ENCODE measurements at regions not wholly inside any gene's neighbourhood (a gene's known extent, or its start where the extent isn't known, plus 50 kb on each side); places are given as distances from the start of the nearest gene placed in this dataset.

GRCh38 chr18:34959211-34959829 is 81.9 kb upstream of the MAPRE2 start:
- TF ChIP-seq, protein P1, sequence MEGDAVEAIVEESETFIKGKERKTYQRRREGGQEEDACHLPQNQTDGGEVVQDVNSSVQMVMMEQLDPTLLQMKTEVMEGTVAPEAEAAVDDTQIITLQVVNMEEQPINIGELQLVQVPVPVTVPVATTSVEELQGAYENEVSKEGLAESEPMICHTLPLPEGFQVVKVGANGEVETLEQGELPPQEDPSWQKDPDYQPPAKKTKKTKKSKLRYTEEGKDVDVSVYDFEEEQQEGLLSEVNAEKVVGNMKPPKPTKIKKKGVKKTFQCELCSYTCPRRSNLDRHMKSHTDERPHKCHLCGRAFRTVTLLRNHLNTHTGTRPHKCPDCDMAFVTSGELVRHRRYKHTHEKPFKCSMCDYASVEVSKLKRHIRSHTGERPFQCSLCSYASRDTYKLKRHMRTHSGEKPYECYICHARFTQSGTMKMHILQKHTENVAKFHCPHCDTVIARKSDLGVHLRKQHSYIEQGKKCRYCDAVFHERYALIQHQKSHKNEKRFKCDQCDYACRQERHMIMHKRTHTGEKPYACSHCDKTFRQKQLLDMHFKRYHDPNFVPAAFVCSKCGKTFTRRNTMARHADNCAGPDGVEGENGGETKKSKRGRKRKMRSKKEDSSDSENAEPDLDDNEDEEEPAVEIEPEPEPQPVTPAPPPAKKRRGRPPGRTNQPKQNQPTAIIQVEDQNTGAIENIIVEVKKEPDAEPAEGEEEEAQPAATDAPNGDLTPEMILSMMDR (IDR thresholded peaks at IDR 0.05): no peak
- Mint-ChIP-seq H3K4me1 (ENCODE audit: unreplicated experiment) (peaks cover 17% of the 10 kb centered on the region), H3K9me3 (ENCODE audit: unreplicated experiment) (no peaks in the 10 kb centered on the region), H3K36me3 (ENCODE audit: unreplicated experiment) (no peaks in the 10 kb centered on the region), H3K27ac (ENCODE audit: unreplicated experiment) (no peak overlapping the region), H3K27me3 (ENCODE audit: unreplicated experiment) (no peaks in the 10 kb centered on the region), H3K4me3 (ENCODE audit: unreplicated experiment) (no peak overlapping the region)
- DNase-seq (ENCODE audit: extremely low spot score, unreplicated experiment): no peak

GRCh38 chr18:34959989-34960388 is 81.2 kb upstream of the MAPRE2 start:
- TF ChIP-seq, protein P1 (IDR thresholded peaks at IDR 0.05): no peak
- no peak overlapping the region for H3K4me3 Mint-ChIP-seq (ENCODE audit: unreplicated experiment)
- no peaks in the 10 kb centered on the region for H3K36me3 Mint-ChIP-seq (ENCODE audit: unreplicated experiment)
- peaks cover 17% of the 10 kb centered on the region for H3K4me1 Mint-ChIP-seq (ENCODE audit: unreplicated experiment)
- DNase-seq (ENCODE audit: extremely low spot score, unreplicated experiment): no peak
- no peaks in the 10 kb centered on the region for H3K9me3 Mint-ChIP-seq (ENCODE audit: unreplicated experiment)
- no peaks in the 10 kb centered on the region for H3K27me3 Mint-ChIP-seq (ENCODE audit: unreplicated experiment)
- H3K27ac Mint-ChIP-seq (ENCODE audit: unreplicated experiment): no peak overlapping the region

- no peak overlapping the region for H3K4me3 Mint-ChIP-seq (ENCODE audit: unreplicated experiment)
- no peaks in the 10 kb centered on the region for H3K36me3 Mint-ChIP-seq (ENCODE audit: unreplicated experiment)
- TF ChIP-seq, protein P1 (IDR thresholded peaks at IDR 0.05): no peak
- no peak for DNase-seq (ENCODE audit: extremely low spot score, unreplicated experiment)
- no peak overlapping the region for H3K27ac Mint-ChIP-seq (ENCODE audit: unreplicated experiment)
- H3K4me1 Mint-ChIP-seq (ENCODE audit: unreplicated experiment): peaks cover 3% of the 10 kb centered on the region
- no peaks in the 10 kb centered on the region for H3K9me3 Mint-ChIP-seq (ENCODE audit: unreplicated experiment)
- H3K27me3 Mint-ChIP-seq (ENCODE audit: unreplicated experiment): no peaks in the 10 kb centered on the region
These were observed 76.1 kb upstream of the MAPRE2 start for GRCh38 chr18:34965108-34965507.

DNA sequence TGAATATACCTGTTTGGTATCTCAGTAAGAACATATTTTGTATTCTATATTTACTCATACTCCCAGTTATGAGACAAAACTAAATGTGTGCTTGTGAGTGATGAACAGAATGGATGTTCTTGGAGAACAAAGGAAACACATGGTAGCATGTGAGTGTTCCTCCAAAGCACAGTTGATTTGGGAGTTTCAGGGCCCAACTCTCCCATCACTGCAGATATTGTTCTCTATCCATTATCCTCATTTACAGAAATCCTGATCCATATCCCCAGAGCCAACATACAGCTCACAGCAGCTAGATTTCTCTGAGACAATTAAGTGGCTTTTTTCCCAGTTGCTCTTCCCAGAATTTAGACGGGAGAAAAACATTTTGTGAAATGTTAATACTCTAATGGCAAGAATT is 75.6 kb upstream of the MAPRE2 start:
- Mint-ChIP-seq H3K4me3 (ENCODE audit: unreplicated experiment) (no peak overlapping the region), H3K4me1 (ENCODE audit: unreplicated experiment) (peaks cover 3% of the 10 kb centered on the region), H3K27me3 (ENCODE audit: unreplicated experiment) (peaks cover 4% of the 10 kb centered on the region), H3K36me3 (ENCODE audit: unreplicated experiment) (no peaks in the 10 kb centered on the region), H3K27ac (ENCODE audit: unreplicated experiment) (no peak overlapping the region), H3K9me3 (ENCODE audit: unreplicated experiment) (no peaks in the 10 kb centered on the region)
- TF ChIP-seq, protein P1 (IDR thresholded peaks at IDR 0.05): no peak
- DNase-seq (ENCODE audit: extremely low spot score, unreplicated experiment): no peak

- TF ChIP-seq, protein P1 (IDR thresholded peaks at IDR 0.05): no peak
- H3K4me3 Mint-ChIP-seq (ENCODE audit: unreplicated experiment): no peak overlapping the region
- H3K9me3 Mint-ChIP-seq (ENCODE audit: unreplicated experiment): peaks cover 3% of the 10 kb centered on the region
- DNase-seq (ENCODE audit: extremely low spot score, unreplicated experiment): no peak
- no peak overlapping the region for H3K27ac Mint-ChIP-seq (ENCODE audit: unreplicated experiment)
- H3K4me1 Mint-ChIP-seq (ENCODE audit: unreplicated experiment): peaks cover 3% of the 10 kb centered on the region
- peaks cover 1% of the 10 kb centered on the region for H3K36me3 Mint-ChIP-seq (ENCODE audit: unreplicated experiment)
- H3K27me3 Mint-ChIP-seq (ENCODE audit: unreplicated experiment): peaks cover 17% of the 10 kb centered on the region
These were observed 71.1 kb upstream of the MAPRE2 start for GRCh38 chr18:34970106-34970505.

All from osteocyte (in vitro differentiated cells).